ENCODE measurements at regions not wholly inside any gene's neighbourhood (a gene's known extent, or its start where the extent isn't known, plus 50 kb on each side); places are given as distances from the start of the nearest gene placed in this dataset.

GRCh38 chr16:79393564-79393963, 207.0 kb downstream of the MAF start:
- DNase-seq (no peak), ATAC-seq (no peak)
- H3K9me3 ChIP-seq = no peaks in the 10 kb centered on the region
- H3K36me3 ChIP-seq = no peaks in the 10 kb centered on the region
- TF ChIP-seq CTCF (IDR thresholded peaks at IDR 0.05) = no peak
- no peak overlapping the region for H3K27ac ChIP-seq
- H3K27me3 ChIP-seq = no peaks in the 10 kb centered on the region
- H3K4me3 ChIP-seq = no peak overlapping the region
- intact Hi-C loops (cut with DNase I) = no loop called here
- no peaks in the 10 kb centered on the region for H3K4me1 ChIP-seq

GRCh38 chr16:79393127-79393526, 207.4 kb downstream of the MAF start:
- Histone ChIP-seq H3K27ac (no peak overlapping the region), H3K4me1 (no peaks in the 10 kb centered on the region), H3K4me3 (no peak overlapping the region), H3K9me3 (no peaks in the 10 kb centered on the region), H3K27me3 (no peaks in the 10 kb centered on the region), H3K36me3 (no peaks in the 10 kb centered on the region)
- intact Hi-C loops (cut with DNase I) = no loop called here
- DNase-seq (no peak), ATAC-seq (no peak)
- TF ChIP-seq CTCF (IDR thresholded peaks at IDR 0.05) = no peak

DNA sequence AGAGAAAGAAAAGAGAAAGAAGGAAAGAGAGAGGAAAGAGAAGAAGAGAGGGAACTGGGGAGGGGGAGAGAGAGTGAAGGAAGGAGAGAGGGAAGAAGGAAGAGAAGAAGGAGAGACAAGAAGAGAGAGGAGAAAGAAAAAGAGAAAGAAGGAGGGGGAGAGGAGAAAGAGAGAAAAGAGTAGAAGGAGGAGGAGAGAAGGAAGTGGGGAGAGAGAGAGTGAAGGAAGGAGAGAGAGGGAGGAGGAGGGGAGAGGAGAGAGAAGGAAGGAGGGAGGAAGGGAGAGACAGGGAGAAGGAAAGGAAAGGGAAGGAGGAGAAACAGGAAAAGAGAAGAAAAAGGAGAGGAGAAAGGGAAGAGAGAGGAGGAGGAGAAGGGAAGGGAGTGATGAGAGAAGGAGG, 208.5 kb downstream of the MAF start:
- Histone ChIP-seq H3K27me3 (no peaks in the 10 kb centered on the region), H3K4me1 (no peaks in the 10 kb centered on the region), H3K27ac (no peak overlapping the region), H3K4me3 (no peak overlapping the region), H3K36me3 (no peaks in the 10 kb centered on the region), H3K9me3 (no peaks in the 10 kb centered on the region)
- ATAC-seq (no peak), DNase-seq (no peak)
- TF ChIP-seq CTCF (IDR thresholded peaks at IDR 0.05) = no peak
- intact Hi-C loops (cut with DNase I) = no loop called here

- ATAC-seq = no peak
- TF ChIP-seq CTCF (IDR thresholded peaks at IDR 0.05) = no peak
Observed at GRCh38 chr16:79391395-79391794, 209.1 kb downstream of the MAF start.

GRCh38 chr16:79390481-79391051, 210.0 kb downstream of the MAF start:
- Histone ChIP-seq H3K27ac (no peak overlapping the region), H3K4me1 (no peaks in the 10 kb centered on the region), H3K27me3 (no peaks in the 10 kb centered on the region), H3K4me3 (no peak overlapping the region), H3K9me3 (no peaks in the 10 kb centered on the region), H3K36me3 (no peaks in the 10 kb centered on the region)
- ATAC-seq (no peak), DNase-seq (no peak)
- TF ChIP-seq CTCF (IDR thresholded peaks at IDR 0.05) = no peak
- intact Hi-C loops (cut with DNase I) = no loop called here

More at GRCh38 chr16:79391395-79391794, 209.1 kb downstream of the MAF start:
- no peaks in the 10 kb centered on the region for H3K27me3 ChIP-seq
- intact Hi-C loops (cut with DNase I) = no loop called here
- H3K4me3 ChIP-seq = no peak overlapping the region
- no peak overlapping the region for H3K27ac ChIP-seq
- no peaks in the 10 kb centered on the region for H3K36me3 ChIP-seq
- no peak for DNase-seq
- no peaks in the 10 kb centered on the region for H3K9me3 ChIP-seq
- no peaks in the 10 kb centered on the region for H3K4me1 ChIP-seq

GRCh38 chr16:79388396-79388795, 212.1 kb downstream of the MAF start:
- no peaks in the 10 kb centered on the region for H3K4me1 ChIP-seq
- TF ChIP-seq CTCF (IDR thresholded peaks at IDR 0.05) = no peak
- ATAC-seq (no peak), DNase-seq (no peak)
- no peak overlapping the region for H3K4me3 ChIP-seq
- no peaks in the 10 kb centered on the region for H3K27me3 ChIP-seq
- H3K27ac ChIP-seq = no peak overlapping the region
- no peaks in the 10 kb centered on the region for H3K9me3 ChIP-seq
- H3K36me3 ChIP-seq = no peaks in the 10 kb centered on the region
- intact Hi-C loops (cut with DNase I) = no loop called here
